ENCODE measurements at regions not wholly inside any gene's neighbourhood (a gene's known extent, or its start where the extent isn't known, plus 50 kb on each side); places are given as distances from the start of the nearest gene placed in this dataset.

- no peak for DNase-seq (ENCODE audit: insufficient read length, low spot score)
- TF ChIP-seq CTCF (IDR thresholded peaks at IDR 0.05; ENCODE audit: insufficient read depth, missing control alignments), result no peak
- FAIRE-seq, result no peak
These were observed 1232.5 kb upstream of the SEL1L start for GRCh38 chr14:82766123-82766522.

GRCh38 chr14:82766996-82767395 is 1233.3 kb upstream of the SEL1L start:
- DNase-seq (ENCODE audit: insufficient read length, low spot score) (no peak), FAIRE-seq (no peak)
- TF ChIP-seq CTCF (IDR thresholded peaks at IDR 0.05; ENCODE audit: insufficient read depth, missing control alignments), result no peak

GRCh38 chr14:82776958-82777357 is 1243.3 kb upstream of the SEL1L start:
- DNase-seq (ENCODE audit: insufficient read length, low spot score), result no peak
- no peak for TF ChIP-seq CTCF (IDR thresholded peaks at IDR 0.05; ENCODE audit: insufficient read depth, missing control alignments)
- FAIRE-seq, result no peak

GRCh38 chr14:82778008-82778590 is 1244.4 kb upstream of the SEL1L start:
- DNase-seq (ENCODE audit: insufficient read length, low spot score), result no peak
- no peak for TF ChIP-seq CTCF (IDR thresholded peaks at IDR 0.05; ENCODE audit: insufficient read depth, missing control alignments)
- no peak for FAIRE-seq

GRCh38 chr14:82778601-82779000 is 1244.9 kb upstream of the SEL1L start:
- no peak for TF ChIP-seq CTCF (IDR thresholded peaks at IDR 0.05; ENCODE audit: insufficient read depth, missing control alignments)
- FAIRE-seq (no peak), DNase-seq (ENCODE audit: insufficient read length, low spot score) (no peak)

GRCh38 chr14:82779301-82779700 is 1245.6 kb upstream of the SEL1L start:
- DNase-seq (ENCODE audit: insufficient read length, low spot score) (no peak), FAIRE-seq (no peak)
- no peak for TF ChIP-seq CTCF (IDR thresholded peaks at IDR 0.05; ENCODE audit: insufficient read depth, missing control alignments)

- no peak for DNase-seq (ENCODE audit: insufficient read length, low spot score)
- no peak for FAIRE-seq
- no peak for TF ChIP-seq CTCF (IDR thresholded peaks at IDR 0.05; ENCODE audit: insufficient read depth, missing control alignments)
These were observed 1252.3 kb upstream of the SEL1L start for GRCh38 chr14:82785756-82786482.
